GM18502 (cell line): ENCODE measurements at regions not wholly inside any gene's neighbourhood (a gene's known extent, or its start where the extent isn't known, plus 50 kb on each side); places are given as distances from the start of the nearest gene placed in this dataset.
"Not testable (repeated sequence)": the region's sequence is repeated elsewhere in the genome, so short reads cannot be mapped to it uniquely, and the experiment has no call there.

Experiments used
- ATAC-seq: cut with Tn5 transposase; IDR thresholded peaks from one replicate; pipeline ENCODE4 v1.9.1; 2021; ENCODE audit warnings: mild to moderate bottlenecking; ENCODE audit not compliant: unreplicated experiment, poor library complexity

GRCh38 chr2:215835231-215835630 is 178.1 kb downstream of the MREG start:
- no peak for ATAC-seq

- no peak for ATAC-seq
Measured at GRCh38 chr2:215833531-215834162, 179.7 kb downstream of the MREG start.

- no peak for ATAC-seq
Measured at GRCh38 chr2:215832791-215833190, 180.6 kb downstream of the MREG start.

GRCh38 chr2:215831296-215831913 is 181.9 kb downstream of the MREG start:
- ATAC-seq: no peak

- no peak for ATAC-seq
Measured at GRCh38 chr2:215830304-215830703, 183.0 kb downstream of the MREG start.

GRCh38 chr2:215829261-215829660 is 184.1 kb downstream of the MREG start:
- ATAC-seq: no peak

- ATAC-seq: peak; percentile 99
Measured at GRCh38 chr2:215828528-215829184, 184.7 kb downstream of the MREG start.

GRCh38 chr2:215826838-215827441 is 186.4 kb downstream of the MREG start:
- no peak for ATAC-seq

GRCh38 chr2:215826376-215826775 is 187.0 kb downstream of the MREG start:
- ATAC-seq: no peak

GRCh38 chr2:215825707-215826106 is 187.6 kb downstream of the MREG start:
- no peak for ATAC-seq

- not testable (repeated sequence) for ATAC-seq
Measured at GRCh38 chr2:215821298-215821697, 192.1 kb downstream of the MREG start.

GRCh38 chr2:215819713-215820112 is 193.6 kb downstream of the MREG start:
- ATAC-seq: not testable (repeated sequence)

GRCh38 chr2:215817046-215817445 is 196.3 kb downstream of the MREG start:
- no peak for ATAC-seq

GRCh38 chr2:215816424-215816823 is 196.9 kb downstream of the MREG start:
- no peak for ATAC-seq

GRCh38 chr2:215815960-215816359 is 197.4 kb downstream of the MREG start:
- no peak for ATAC-seq

GRCh38 chr2:215812966-215813365 is 200.4 kb downstream of the MREG start:
- ATAC-seq: no peak

- ATAC-seq: peak; percentile 95
Measured at GRCh38 chr2:215811409-215812345, 201.7 kb downstream of the MREG start.

- peak; percentile 34 for ATAC-seq
Measured at GRCh38 chr2:215811003-215811402, 202.3 kb downstream of the MREG start.

- no peak for ATAC-seq
Measured at GRCh38 chr2:215808996-215809395, 204.4 kb downstream of the MREG start.

- ATAC-seq: no peak
Measured at GRCh38 chr2:215808194-215808593, 205.2 kb downstream of the MREG start.
